T-cell (primary cell): ENCODE measurements at regions not wholly inside any gene's neighbourhood (a gene's known extent, or its start where the extent isn't known, plus 50 kb on each side); places are given as distances from the start of the nearest gene placed in this dataset.
A peak's percentile ranks its signal among the peaks of the same experiment; 100 is the strongest.

Experiments used
- ATAC-seq, 4 experiments: fragments of 200-7000 bp in 3 of 4; fragments of 150-1000 bp in 1 of 4; cut with Tn5 transposase; replicated peaks in 1 of 4; 1 replicate in 3 of 4; 2 replicates in 1 of 4; pipeline ENCODE4 v1.10.0; 2021; ENCODE audit warnings: moderate library complexity in 3 of 4, mild to moderate bottlenecking in 2 of 4, moderate number of reproducible peaks in 1 of 4
- CTCF ChIA-PET, 2 donors: fragments of 300-600 bp; sonication (Branson Sonifier 250); formaldehyde crosslinking; loops; one replicate each; lab custom pipeline; 2022; ENCODE audit warnings: antibody characterized with exemption in 2 of 2; lab: Charles Lee
- POLR2A ChIA-PET, 2 donors: fragments of 300-600 bp; sonication (Branson Sonifier 250); formaldehyde crosslinking; loops; one replicate each; lab custom pipeline; 2022; ENCODE audit warnings: antibody characterized with exemption in 2 of 2; lab: Charles Lee
- DNase-seq, 35 experiments: peaks; one replicate each; pipeline versions ENCODE4 v3.0.0 to v3.0.0-alpha.2; 2013 to 2023
- H3K27ac ChIP-seq: one replicate; pipeline ENCODE4 v1.5.1; 2013; ENCODE audit warnings: low read length
- H3K27me3 ChIP-seq, 2 experiments: replicated peaks in 1 of 2; 1 replicate in 1 of 2; 2 replicates in 1 of 2; pipeline versions ENCODE4 v1.6.1 to v1.7.0; 2013; ENCODE audit warnings: low read length in 1 of 2, mixed read lengths in 1 of 2; ENCODE audit not compliant: control insufficient read depth in 2 of 2, insufficient read depth in 2 of 2; ENCODE audit errors: extremely low read depth in 1 of 2
- H3K36me3 ChIP-seq, 2 donors: 1 replicate in 1 of 2; 2 replicates in 1 of 2; pipeline versions ENCODE4 v1.6.1 to v1.7.0; 2013; ENCODE audit warnings: low read length in 1 of 2; ENCODE audit not compliant: control insufficient read depth in 2 of 2, insufficient read depth in 1 of 2; ENCODE audit errors: extremely low read depth in 1 of 2
- H3K4me1 ChIP-seq, 2 experiments: 1 replicate in 1 of 2; 2 replicates in 1 of 2; pipeline versions ENCODE4 v1.6.1 to v1.7.0; 2013; ENCODE audit warnings: low read length in 2 of 2, mixed read lengths in 1 of 2; ENCODE audit not compliant: insufficient read depth in 2 of 2, control insufficient read depth in 1 of 2; ENCODE audit errors: extremely low read depth in 1 of 2
- H3K4me3 ChIP-seq, 2 donors: 1 replicate in 1 of 2; 2 replicates in 1 of 2; pipeline versions ENCODE4 v1.5.1 to v1.7.0; 2013; ENCODE audit warnings: mild to moderate bottlenecking in 2 of 2, low read length in 1 of 2, moderate library complexity in 1 of 2; ENCODE audit not compliant: control insufficient read depth in 1 of 2; ENCODE audit errors: extremely low read depth in 1 of 2
- H3K9me3 ChIP-seq: 2 replicates; pipeline ENCODE4 v1.7.0; 2013
- H3K27ac Mint-ChIP-seq, 2 donors: one replicate each; pipeline ENCODE4 v1.8.0; 2020 to 2021; ENCODE audit warnings: mild to moderate bottlenecking in 2 of 2, mixed read lengths in 2 of 2
- H3K27me3 Mint-ChIP-seq, 2 donors: one replicate each; pipeline ENCODE4 v1.8.0; 2021 to 2022; ENCODE audit warnings: mixed read lengths in 2 of 2
- H3K36me3 Mint-ChIP-seq: one replicate; pipeline ENCODE4 v1.8.0; 2021; ENCODE audit warnings: mixed read lengths
- H3K4me1 Mint-ChIP-seq, 3 donors: one replicate each; pipeline ENCODE4 v1.8.0; 2020 to 2022; ENCODE audit warnings: mixed read lengths in 3 of 3, mild to moderate bottlenecking in 1 of 3
- H3K4me3 Mint-ChIP-seq, 3 donors: one replicate each; pipeline ENCODE4 v1.8.0; 2020 to 2022; ENCODE audit warnings: mild to moderate bottlenecking in 3 of 3, mixed read lengths in 3 of 3, moderate library complexity in 3 of 3
- H3K9me3 Mint-ChIP-seq, 3 donors: one replicate each; pipeline ENCODE4 v1.8.0; 2020 to 2022; ENCODE audit warnings: mixed read lengths in 3 of 3
- WGBS: methylation state at CpG from one replicate; pipeline ENCODE4 v1.1.5; 2013; ENCODE audit warnings: missing lambda C conversion rate; ENCODE audit not compliant: insufficient coverage; 5-methylcytosine and 5-hydroxymethylcytosine counted together

- Mint-ChIP-seq H3K4me3 (no peak overlapping the region), H3K36me3 (no peaks in the 10 kb centered on the region), H3K4me1 (no peaks in the 10 kb centered on the region), H3K27ac (no peak overlapping the region), H3K9me3 (no peaks in the 10 kb centered on the region), H3K27me3 (no peaks in the 10 kb centered on the region)
- DNase-seq (no peak), ATAC-seq (no peak)
- ChIA-PET POLR2A (no interaction called here), CTCF (no interaction called here)
- Histone ChIP-seq H3K4me3 (no peak overlapping the region), H3K27ac (no peak overlapping the region), H3K4me1 (no peaks in the 10 kb centered on the region), H3K9me3 (no peaks in the 10 kb centered on the region), H3K36me3 (no peaks in the 10 kb centered on the region), H3K27me3 (no peaks in the 10 kb centered on the region)
- WGBS = 80% methylated on average over 4 of the region's 9 CpGs
Observed at GRCh38 chr15:62474021-62474770, 309.1 kb upstream of the C2CD4B start.

GRCh38 chr15:62474771-62475124 is 309.7 kb upstream of the C2CD4B start:
- no peak overlapping the region for H3K27ac Mint-ChIP-seq
- no peak overlapping the region for H3K4me3 ChIP-seq
- DNase-seq (no peak), ATAC-seq (no peak)
- no peaks in the 10 kb centered on the region for H3K27me3 Mint-ChIP-seq
- H3K36me3 Mint-ChIP-seq = no peaks in the 10 kb centered on the region
- no peak overlapping the region for H3K27ac ChIP-seq
- no peak overlapping the region for H3K4me3 Mint-ChIP-seq
- no peaks in the 10 kb centered on the region for H3K9me3 ChIP-seq
- ChIA-PET CTCF (no interaction called here), POLR2A (no interaction called here)
- WGBS = 60% methylated on average over 1 of the region's 5 CpGs
- H3K4me1 Mint-ChIP-seq = no peaks in the 10 kb centered on the region
- no peaks in the 10 kb centered on the region for H3K4me1 ChIP-seq
- H3K9me3 Mint-ChIP-seq = no peaks in the 10 kb centered on the region
- no peaks in the 10 kb centered on the region for H3K27me3 ChIP-seq
- no peaks in the 10 kb centered on the region for H3K36me3 ChIP-seq

- ChIA-PET CTCF (no interaction called here), POLR2A (no interaction called here)
- no peak overlapping the region for H3K27ac Mint-ChIP-seq
- H3K4me3 Mint-ChIP-seq = no peak overlapping the region
- H3K36me3 Mint-ChIP-seq = no peaks in the 10 kb centered on the region
- 66% methylated on average over 2 of the region's 2 CpGs for WGBS
- DNase-seq (no peak), ATAC-seq (no peak)
- no peaks in the 10 kb centered on the region for H3K4me1 Mint-ChIP-seq
- no peaks in the 10 kb centered on the region for H3K27me3 Mint-ChIP-seq
- H3K9me3 ChIP-seq = no peaks in the 10 kb centered on the region
- no peaks in the 10 kb centered on the region for H3K9me3 Mint-ChIP-seq
- H3K27me3 ChIP-seq = no peaks in the 10 kb centered on the region
- H3K4me3 ChIP-seq = no peak overlapping the region
- no peaks in the 10 kb centered on the region for H3K4me1 ChIP-seq
- H3K36me3 ChIP-seq = no peaks in the 10 kb centered on the region
- no peak overlapping the region for H3K27ac ChIP-seq
Observed at GRCh38 chr15:62475591-62475990, 310.5 kb upstream of the C2CD4B start.

GRCh38 chr15:62476163-62476562 is 311.1 kb upstream of the C2CD4B start:
- H3K27ac ChIP-seq = no peak overlapping the region
- H3K36me3 Mint-ChIP-seq = no peaks in the 10 kb centered on the region
- no peak overlapping the region for H3K27ac Mint-ChIP-seq
- H3K27me3 ChIP-seq = no peaks in the 10 kb centered on the region
- no peaks in the 10 kb centered on the region for H3K27me3 Mint-ChIP-seq
- no peaks in the 10 kb centered on the region for H3K9me3 ChIP-seq
- H3K4me3 Mint-ChIP-seq = no peak overlapping the region
- H3K9me3 Mint-ChIP-seq = no peaks in the 10 kb centered on the region
- no peaks in the 10 kb centered on the region for H3K4me1 ChIP-seq
- ChIA-PET CTCF (no interaction called here), POLR2A (no interaction called here)
- no peaks in the 10 kb centered on the region for H3K36me3 ChIP-seq
- H3K4me3 ChIP-seq = no peak overlapping the region
- H3K4me1 Mint-ChIP-seq = no peaks in the 10 kb centered on the region
- ATAC-seq = no peak
- 94% methylated on average over 8 of the region's 9 CpGs for WGBS
- DNase-seq = no peak

GRCh38 chr15:62477929-62478328 is 312.8 kb upstream of the C2CD4B start:
- WGBS = 68% methylated on average over 4 of the region's 9 CpGs
- Mint-ChIP-seq H3K36me3 (no peaks in the 10 kb centered on the region), H3K4me3 (no peak overlapping the region), H3K27ac (no peak overlapping the region), H3K4me1 (no peaks in the 10 kb centered on the region), H3K9me3 (no peaks in the 10 kb centered on the region), H3K27me3 (no peaks in the 10 kb centered on the region)
- DNase-seq (no peak), ATAC-seq (no peak)
- Histone ChIP-seq H3K4me1 (no peaks in the 10 kb centered on the region), H3K9me3 (no peaks in the 10 kb centered on the region), H3K27ac (no peak overlapping the region), H3K4me3 (no peak overlapping the region), H3K36me3 (no peaks in the 10 kb centered on the region), H3K27me3 (no peaks in the 10 kb centered on the region)
- ChIA-PET CTCF (no interaction called here), POLR2A (no interaction called here)

GRCh38 chr15:62482785-62483429 is 317.8 kb upstream of the C2CD4B start:
- Mint-ChIP-seq H3K9me3 (no peaks in the 10 kb centered on the region), H3K4me3 (no peak overlapping the region)
- 53% methylated on average over 4 of the region's 5 CpGs for WGBS

More at GRCh38 chr15:62482785-62483429, 317.8 kb upstream of the C2CD4B start:
- H3K27me3 Mint-ChIP-seq = peaks cover 4 to 10% of the 10 kb centered on the region in 2 donors
- no peak overlapping the region for H3K4me3 ChIP-seq
- H3K27me3 ChIP-seq = peaks cover 2 to 10% of the 10 kb centered on the region in 2 experiments
- ChIA-PET CTCF (no interaction called here), POLR2A (no interaction called here)
- no peaks in the 10 kb centered on the region for H3K36me3 ChIP-seq
- no peaks in the 10 kb centered on the region for H3K4me1 Mint-ChIP-seq
- no peaks in the 10 kb centered on the region for H3K36me3 Mint-ChIP-seq
- H3K9me3 ChIP-seq = no peaks in the 10 kb centered on the region
- no peak overlapping the region for H3K27ac ChIP-seq
- H3K4me1 ChIP-seq = no peaks in the 10 kb centered on the region
- DNase-seq = peak in 1 of 35 experiments; percentile 5
- H3K27ac Mint-ChIP-seq = no peak overlapping the region
- no peak for ATAC-seq
